ENCODE measurements at regions not wholly inside any gene's neighbourhood (a gene's known extent, or its start where the extent isn't known, plus 50 kb on each side); places are given as distances from the start of the nearest gene placed in this dataset.

GRCh38 chr2:200748779-200749178 is 62.9 kb upstream of the BZW1 start:
- TF ChIP-seq CTCF (IDR thresholded peaks at IDR 0.05) (no peak), POLR2A (IDR thresholded peaks at IDR 0.05) (no peak)
